ENCODE measurements at regions not wholly inside any gene's neighbourhood (a gene's known extent, or its start where the extent isn't known, plus 50 kb on each side); places are given as distances from the start of the nearest gene placed in this dataset.

DNA sequence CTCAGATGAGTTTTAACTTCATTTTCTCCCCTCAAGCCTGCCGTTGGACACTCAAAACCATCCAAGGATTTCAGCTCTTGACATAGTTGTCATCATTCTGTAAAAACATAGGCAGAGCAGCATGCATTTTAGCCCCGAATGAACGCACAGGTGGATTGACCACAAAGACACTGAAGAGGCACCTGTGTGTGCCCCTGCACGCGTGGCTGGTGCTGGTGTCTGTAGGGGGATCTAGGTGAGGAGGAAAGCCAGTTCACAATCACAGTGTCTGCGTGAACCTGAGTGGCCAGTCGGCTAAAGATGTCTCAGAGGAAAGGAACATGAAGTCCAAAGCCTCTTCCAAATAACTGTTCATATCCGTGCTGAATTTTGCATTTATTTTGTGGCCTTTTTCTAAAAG is 309.2 kb downstream of the QKI start:
- H3K4me3 ChIP-seq (ENCODE audit: low read depth, low read length) = no peak overlapping the region
- H3K36me3 ChIP-seq = no peaks in the 10 kb centered on the region
- TF ChIP-seq, protein P1, sequence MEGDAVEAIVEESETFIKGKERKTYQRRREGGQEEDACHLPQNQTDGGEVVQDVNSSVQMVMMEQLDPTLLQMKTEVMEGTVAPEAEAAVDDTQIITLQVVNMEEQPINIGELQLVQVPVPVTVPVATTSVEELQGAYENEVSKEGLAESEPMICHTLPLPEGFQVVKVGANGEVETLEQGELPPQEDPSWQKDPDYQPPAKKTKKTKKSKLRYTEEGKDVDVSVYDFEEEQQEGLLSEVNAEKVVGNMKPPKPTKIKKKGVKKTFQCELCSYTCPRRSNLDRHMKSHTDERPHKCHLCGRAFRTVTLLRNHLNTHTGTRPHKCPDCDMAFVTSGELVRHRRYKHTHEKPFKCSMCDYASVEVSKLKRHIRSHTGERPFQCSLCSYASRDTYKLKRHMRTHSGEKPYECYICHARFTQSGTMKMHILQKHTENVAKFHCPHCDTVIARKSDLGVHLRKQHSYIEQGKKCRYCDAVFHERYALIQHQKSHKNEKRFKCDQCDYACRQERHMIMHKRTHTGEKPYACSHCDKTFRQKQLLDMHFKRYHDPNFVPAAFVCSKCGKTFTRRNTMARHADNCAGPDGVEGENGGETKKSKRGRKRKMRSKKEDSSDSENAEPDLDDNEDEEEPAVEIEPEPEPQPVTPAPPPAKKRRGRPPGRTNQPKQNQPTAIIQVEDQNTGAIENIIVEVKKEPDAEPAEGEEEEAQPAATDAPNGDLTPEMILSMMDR (IDR thresholded peaks at IDR 0.05; ENCODE audit: low read depth, low read length) = no peak

DNA sequence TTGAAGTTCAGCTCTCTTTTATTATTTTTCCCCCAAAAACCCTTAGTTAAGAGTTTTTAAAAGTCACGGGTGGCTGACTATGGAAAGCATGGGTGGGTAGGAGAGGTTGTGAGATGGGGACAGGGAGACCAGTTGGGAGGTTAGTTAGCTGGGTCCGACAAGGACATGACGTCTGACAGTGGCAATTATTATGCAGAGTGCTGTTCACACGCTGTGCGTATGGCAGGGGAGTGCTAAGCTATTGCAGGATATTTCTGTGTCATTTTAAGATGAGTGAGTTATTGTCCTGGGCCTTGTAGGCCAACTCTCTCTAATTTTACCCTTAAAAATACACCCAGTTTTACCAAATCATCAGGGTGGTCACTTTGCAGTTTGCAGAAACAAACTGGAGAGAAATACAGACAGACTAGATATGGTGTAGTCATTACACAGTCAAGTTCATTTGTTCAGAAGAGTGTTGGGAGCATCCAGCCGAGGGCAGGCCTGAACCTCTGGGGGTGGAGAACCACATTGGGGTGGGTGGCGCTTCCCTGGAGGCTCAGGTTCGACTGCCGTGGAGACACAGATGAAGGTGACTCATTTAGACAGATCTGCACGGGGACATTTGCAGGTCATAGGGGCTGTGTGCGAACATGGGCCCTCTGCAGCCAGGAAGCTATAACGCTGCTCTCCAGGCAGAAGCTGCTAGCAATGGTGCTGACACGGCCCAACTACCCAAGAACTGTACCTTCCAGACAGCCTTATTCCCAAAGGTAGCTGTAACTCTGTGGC is 307.6 kb downstream of the QKI start:
- H3K4me3 ChIP-seq (ENCODE audit: low read depth, low read length) = no peak overlapping the region

More for the DNA sequence above, 309.2 kb downstream of the QKI start:
- no peaks in the 10 kb centered on the region for H3K27me3 ChIP-seq
- H3K4me1 ChIP-seq = peaks cover 13% of the 10 kb centered on the region
- DNase-seq = no peak
- no peaks in the 10 kb centered on the region for H3K9me3 ChIP-seq

DNA sequence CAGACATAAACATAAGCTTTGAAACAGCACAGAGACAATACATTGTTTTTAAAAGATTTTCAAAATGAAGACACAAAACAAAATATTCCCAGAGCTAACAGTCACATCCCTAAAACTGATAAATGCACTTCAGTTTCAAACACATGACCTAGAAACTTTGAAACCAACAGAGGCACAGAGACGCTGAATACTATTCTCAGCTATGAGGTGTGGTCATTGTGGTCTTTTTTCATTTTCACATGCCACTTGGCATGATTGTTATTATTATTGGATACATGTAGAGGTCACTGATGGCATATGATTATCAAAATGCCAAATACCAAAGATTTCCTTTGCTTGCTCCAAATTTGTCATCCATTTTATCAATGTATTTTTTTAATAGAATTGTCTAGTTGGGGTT is 306.9 kb downstream of the QKI start:
- H3K36me3 ChIP-seq = no peaks in the 10 kb centered on the region
- DNase-seq = no peak
- no peak overlapping the region for H3K4me3 ChIP-seq (ENCODE audit: low read depth, low read length)
- H3K9me3 ChIP-seq = no peaks in the 10 kb centered on the region
- peaks cover 13% of the 10 kb centered on the region for H3K4me1 ChIP-seq
- H3K27me3 ChIP-seq = no peaks in the 10 kb centered on the region
- TF ChIP-seq, protein P1 (IDR thresholded peaks at IDR 0.05; ENCODE audit: low read depth, low read length) = no peak

More for the DNA sequence above, 307.6 kb downstream of the QKI start:
- H3K36me3 ChIP-seq = no peaks in the 10 kb centered on the region
- H3K9me3 ChIP-seq = no peaks in the 10 kb centered on the region
- no peak for DNase-seq
- peaks cover 13% of the 10 kb centered on the region for H3K4me1 ChIP-seq
- no peaks in the 10 kb centered on the region for H3K27me3 ChIP-seq
- TF ChIP-seq, protein P1 (IDR thresholded peaks at IDR 0.05; ENCODE audit: low read depth, low read length) = no peak

DNA sequence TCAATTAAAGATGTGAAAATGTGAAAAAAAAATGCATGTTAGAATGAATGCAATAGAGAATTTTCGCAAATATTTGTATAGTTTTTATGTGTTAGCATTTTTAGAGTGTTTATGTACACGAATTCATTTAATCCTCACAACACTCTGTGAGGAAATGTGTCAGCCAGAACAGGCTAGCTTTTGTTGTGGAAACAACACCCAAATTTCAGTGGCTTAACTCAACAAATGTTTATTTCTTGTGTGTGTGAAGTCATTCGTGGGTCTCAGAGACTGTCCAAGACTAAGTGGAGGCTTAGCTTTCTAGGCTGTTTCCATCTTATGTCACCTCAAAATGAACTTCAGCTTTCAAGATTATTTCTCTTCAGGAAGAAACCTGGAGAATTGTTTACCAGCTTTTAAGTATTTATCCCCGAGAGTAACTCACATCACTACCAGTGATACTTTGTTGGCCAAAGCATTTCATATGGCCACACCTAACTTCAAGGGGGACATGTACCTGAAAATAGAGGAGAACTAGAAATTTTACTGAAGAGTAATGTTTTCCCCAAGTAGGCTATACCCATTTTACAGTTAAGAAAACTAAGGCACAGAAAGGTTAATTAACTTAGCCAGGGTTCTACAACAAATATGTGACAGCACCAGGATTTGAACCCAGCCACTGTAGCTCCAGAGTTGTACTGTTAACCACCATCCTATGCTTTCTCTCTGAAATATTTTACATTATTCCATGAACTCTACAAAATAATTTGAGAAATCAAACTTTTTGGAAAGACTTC is 306.1 kb downstream of the QKI start:
- no peaks in the 10 kb centered on the region for H3K27me3 ChIP-seq
- peaks cover 8% of the 10 kb centered on the region; the same call in 1 of the 2 replicates for H3K4me1 ChIP-seq
- TF ChIP-seq, protein P1 (IDR thresholded peaks at IDR 0.05; ENCODE audit: low read depth, low read length) = no peak
- H3K36me3 ChIP-seq = no peaks in the 10 kb centered on the region
- no peak for DNase-seq
- no peak overlapping the region for H3K4me3 ChIP-seq (ENCODE audit: low read depth, low read length)
- H3K9me3 ChIP-seq = no peaks in the 10 kb centered on the region

DNA sequence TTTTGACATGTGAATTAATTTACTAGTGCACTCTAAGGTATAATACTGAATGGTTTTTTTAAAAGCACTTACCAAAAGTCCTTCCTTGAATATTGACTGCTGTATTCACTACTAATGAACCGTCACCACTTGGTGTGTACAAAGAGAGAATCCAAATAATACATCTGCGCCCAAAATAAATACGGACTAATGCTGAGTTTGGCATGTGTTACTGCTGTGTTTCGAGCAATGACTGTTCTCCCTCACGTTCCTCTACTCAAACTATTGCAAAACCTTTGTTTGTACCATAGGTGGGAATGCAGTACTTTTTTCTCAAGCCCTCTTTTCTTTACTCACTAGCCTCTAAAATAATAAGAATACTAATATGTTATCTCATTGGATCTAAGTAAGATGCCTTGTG is 305.5 kb downstream of the QKI start:
- TF ChIP-seq, protein P1 (IDR thresholded peaks at IDR 0.05; ENCODE audit: low read depth, low read length) = no peak
- DNase-seq = no peak
- Histone ChIP-seq H3K27me3 (no peaks in the 10 kb centered on the region), H3K36me3 (no peaks in the 10 kb centered on the region), H3K4me3 (ENCODE audit: low read depth, low read length) (no peak overlapping the region), H3K9me3 (no peaks in the 10 kb centered on the region), H3K4me1 (peaks cover 2% of the 10 kb centered on the region; the same call in 1 of the 2 replicates)
